HPDE6-E6E7 (cell line): ENCODE measurements at regions not wholly inside any gene's neighbourhood (a gene's known extent, or its start where the extent isn't known, plus 50 kb on each side); places are given as distances from the start of the nearest gene placed in this dataset.
A peak's percentile ranks its signal among the peaks of the same experiment; 100 is the strongest.
"Not testable (repeated sequence)": the region's sequence is repeated elsewhere in the genome, so short reads cannot be mapped to it uniquely, and the experiment has no call there.

Experiments used
- DNase-seq: peaks from one replicate; pipeline ENCODE4 v3.0.0; 2011; ENCODE audit warnings: missing footprints; ENCODE audit errors: extremely low spot score

- DNase-seq = no peak
These were observed 129.4 kb upstream of the RASA1 start for GRCh38 chr5:87138091-87138805.

GRCh38 chr5:87139795-87140194, 127.9 kb upstream of the RASA1 start:
- no peak for DNase-seq

GRCh38 chr5:87141544-87141943, 126.1 kb upstream of the RASA1 start:
- DNase-seq = no peak

GRCh38 chr5:87145853-87146252, 121.8 kb upstream of the RASA1 start:
- not testable (repeated sequence) for DNase-seq

- DNase-seq = no peak
These were observed 120.2 kb upstream of the RASA1 start for GRCh38 chr5:87147441-87147840.

GRCh38 chr5:87150630-87151029, 117.1 kb upstream of the RASA1 start:
- DNase-seq = no peak

GRCh38 chr5:87151547-87151946, 116.1 kb upstream of the RASA1 start:
- DNase-seq = peak; percentile 17

GRCh38 chr5:87152886-87153285, 114.8 kb upstream of the RASA1 start:
- no peak for DNase-seq

- no peak for DNase-seq
These were observed 113.5 kb upstream of the RASA1 start for GRCh38 chr5:87154191-87154590.

GRCh38 chr5:87155106-87155505, 112.6 kb upstream of the RASA1 start:
- no peak for DNase-seq

- DNase-seq = no peak
These were observed 111.1 kb upstream of the RASA1 start for GRCh38 chr5:87156631-87157030.

GRCh38 chr5:87164409-87164808, 103.3 kb upstream of the RASA1 start:
- no peak for DNase-seq

GRCh38 chr5:87169300-87169991, 98.2 kb upstream of the RASA1 start:
- DNase-seq = no peak

- no peak for DNase-seq
These were observed 96.9 kb upstream of the RASA1 start for GRCh38 chr5:87170799-87171198.

GRCh38 chr5:87182649-87183048, 85.0 kb upstream of the RASA1 start:
- DNase-seq = no peak

GRCh38 chr5:87183896-87184295, 83.8 kb upstream of the RASA1 start:
- no peak for DNase-seq

- no peak for DNase-seq
These were observed 83.1 kb upstream of the RASA1 start for GRCh38 chr5:87184605-87185004.

GRCh38 chr5:87185838-87186237, 81.8 kb upstream of the RASA1 start:
- DNase-seq = no peak

GRCh38 chr5:87188391-87188790, 79.3 kb upstream of the RASA1 start:
- no peak for DNase-seq

GRCh38 chr5:87190041-87190440, 77.6 kb upstream of the RASA1 start:
- DNase-seq = no peak

GRCh38 chr5:87190687-87191086, 77.0 kb upstream of the RASA1 start:
- DNase-seq = no peak

GRCh38 chr5:87191645-87192044, 76.0 kb upstream of the RASA1 start:
- DNase-seq = no peak

- DNase-seq = no peak
These were observed 72.5 kb upstream of the RASA1 start for GRCh38 chr5:87195104-87195591.
